GM23338 (cell line): ENCODE measurements at regions not wholly inside any gene's neighbourhood (a gene's known extent, or its start where the extent isn't known, plus 50 kb on each side); places are given as distances from the start of the nearest gene placed in this dataset.

ENCODE experiments used
- ATAC-seq: fragments of 200-7000 bp; cut with Tn5 transposase; 3 replicates; pipeline ENCODE4 v1.9.1; 2020
- DNase-seq: peaks from one replicate; pipeline ENCODE4 v3.0.0-alpha.2; 2015; ENCODE audit warnings: low spot score
- H2AFZ ChIP-seq: fragments of 200-600 bp; sonication (generic); 2 replicates; pipeline ENCODE4 v1.8.0; 2016; ENCODE audit warnings: antibody characterized with exemption, mild to moderate bottlenecking, moderate library complexity
- H3F3A ChIP-seq: fragments of 200-600 bp; sonication (generic); replicated peaks from 2 replicates; pipeline ENCODE4 v1.8.0; 2017; ENCODE audit warnings: antibody characterized with exemption, mixed run types, low read depth
- H3K27ac ChIP-seq: fragments of 200-600 bp; sonication (generic); 2 replicates; pipeline ENCODE4 v1.6.1; 2016; ENCODE audit warnings: low read depth
- H3K27me3 ChIP-seq: fragments of 200-600 bp; sonication (generic); 2 replicates; pipeline ENCODE4 v1.8.0; 2016; ENCODE audit warnings: mild to moderate bottlenecking, mixed run types, moderate library complexity; ENCODE audit not compliant: insufficient read depth
- H3K36me3 ChIP-seq: fragments of 200-600 bp; sonication (generic); 2 replicates; pipeline ENCODE4 v1.8.0; 2016; ENCODE audit warnings: mild to moderate bottlenecking; ENCODE audit not compliant: insufficient read depth
- H3K4me1 ChIP-seq: fragments of 200-600 bp; sonication (generic); 2 replicates; pipeline ENCODE4 v1.8.0; 2016; ENCODE audit warnings: mild to moderate bottlenecking, moderate library complexity; ENCODE audit not compliant: insufficient read depth
- H3K4me2 ChIP-seq: fragments of 200-600 bp; sonication (generic); 2 replicates; pipeline ENCODE4 v1.7.1; 2017; ENCODE audit warnings: mixed run types
- H3K4me3 ChIP-seq: fragments of 200-600 bp; sonication (generic); 2 replicates; pipeline ENCODE4 v1.6.1; 2016; ENCODE audit warnings: mixed run types
- H3K79me2 ChIP-seq: fragments of 200-600 bp; sonication (generic); replicated peaks from 2 replicates; pipeline ENCODE4 v1.8.0; 2017; ENCODE audit warnings: mild to moderate bottlenecking; ENCODE audit not compliant: insufficient read depth
- H3K9me2 ChIP-seq: fragments of 200-600 bp; sonication (generic); 2 replicates; pipeline ENCODE4 v1.8.0; 2017; ENCODE audit not compliant: insufficient read depth
- H4K20me1 ChIP-seq: fragments of 200-600 bp; sonication (generic); replicated peaks from 2 replicates; pipeline ENCODE4 v1.8.0; 2017; ENCODE audit warnings: mild to moderate bottlenecking; ENCODE audit not compliant: insufficient read depth
- H3K27ac Mint-ChIP-seq: 2 replicates; pipeline ENCODE4 v1.8.0; 2020; ENCODE audit warnings: inconsistent platforms, mild to moderate bottlenecking, moderate library complexity, mixed read lengths
- H3K27me3 Mint-ChIP-seq: 3 replicates; pipeline ENCODE4 v1.8.0; 2022; ENCODE audit warnings: low read depth, mild to moderate bottlenecking, moderate library complexity, mixed read lengths, inconsistent platforms; ENCODE audit not compliant: insufficient read depth, poor library complexity
- H3K36me3 Mint-ChIP-seq: 3 replicates; pipeline ENCODE4 v1.8.0; 2021; ENCODE audit warnings: low read depth, mild to moderate bottlenecking, inconsistent platforms, moderate library complexity, mixed read lengths
- H3K4me1 Mint-ChIP-seq: 3 replicates; pipeline ENCODE4 v1.8.0; 2020; ENCODE audit warnings: mild to moderate bottlenecking, inconsistent platforms, mixed read lengths
- H3K4me3 Mint-ChIP-seq: 3 replicates; pipeline ENCODE4 v1.8.0; 2021; ENCODE audit warnings: moderate library complexity, mild to moderate bottlenecking, inconsistent platforms, mixed read lengths
- H3K9me3 Mint-ChIP-seq: 3 replicates; pipeline ENCODE4 v1.8.0; 2020; ENCODE audit warnings: moderate library complexity, mild to moderate bottlenecking, inconsistent platforms, mixed read lengths
- JUNB ChIP-seq: IDR thresholded peaks from one replicate; pipeline ENCODE4 v1.6.1; 2016; ENCODE audit warnings: antibody characterized with exemption; ENCODE audit not compliant: unreplicated experiment
- NANOG ChIP-seq: IDR thresholded peaks from 2 replicates; pipeline ENCODE4 v1.6.1; 2016; ENCODE audit warnings: antibody characterized with exemption, borderline replicate concordance
- ZNF331 ChIP-seq: fragments of 250-450 bp; sonication (Bioruptor Pico); IDR thresholded peaks from 2 replicates; pipeline ENCODE4 v1.5.0; 2020; ENCODE audit warnings: low read depth, mild to moderate bottlenecking, moderate library complexity
- ZNF462 ChIP-seq: fragments of 250-450 bp; sonication (Bioruptor Pico); IDR thresholded peaks from 2 replicates; pipeline ENCODE4 v1.5.0; 2020; ENCODE audit warnings: mild to moderate bottlenecking, moderate library complexity
- TF ChIP-seq, protein P1 (sequence below): IDR thresholded peaks from one replicate; pipeline ENCODE4 v1.6.1; 2018; ENCODE audit warnings: antibody characterized with exemption; ENCODE audit not compliant: unreplicated experiment

DNA sequence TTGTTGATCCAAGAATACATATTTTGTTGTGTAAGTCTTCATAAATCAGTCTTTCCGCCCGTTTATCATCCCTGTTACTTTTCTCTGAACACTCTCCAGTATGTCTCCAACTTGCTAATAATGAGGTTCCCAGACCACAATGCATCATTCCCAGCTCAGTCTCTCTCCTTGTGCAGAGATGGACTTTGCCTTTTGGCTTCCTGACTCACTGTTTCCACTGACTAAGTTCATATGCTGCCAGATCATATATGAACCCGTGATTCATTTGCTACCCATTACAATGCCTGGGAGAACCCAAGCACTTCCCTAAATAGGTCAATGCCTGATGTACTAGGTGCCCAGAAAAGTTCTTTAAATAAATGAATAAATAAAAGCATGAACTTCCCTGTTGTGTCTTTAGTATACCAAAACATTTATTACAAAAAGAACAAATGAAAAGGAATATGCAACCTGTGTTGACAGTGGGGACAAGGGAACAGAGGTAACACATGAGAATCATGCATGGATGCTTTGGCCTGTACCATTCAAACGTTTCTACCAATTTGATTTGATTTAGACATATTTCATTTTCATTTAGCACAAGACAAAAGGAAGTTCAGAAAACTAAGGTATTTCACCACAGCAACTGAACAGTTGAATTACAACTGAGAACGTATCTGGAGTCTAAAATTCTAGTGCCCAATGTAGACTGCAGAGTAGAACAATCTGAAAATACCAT lies 215.4 kb upstream of the HNRNPA3 start:
- no peak overlapping the region for H3K27ac ChIP-seq

More for the DNA sequence above, 215.4 kb upstream of the HNRNPA3 start:
- H3K4me1 ChIP-seq = 0 out of 2 replicates have a peak, but pooled peaks cover 9% of the 10 kb centered on the region
- Mint-ChIP-seq H3K27ac (no peak overlapping the region), H3K9me3 (no peaks in the 10 kb centered on the region), H3K4me1 (peaks cover 14% of the 10 kb centered on the region; the same call in 2 of the 3 replicates), H3K36me3 (no peaks in the 10 kb centered on the region), H3K4me3 (no peak overlapping the region), H3K27me3 (no peaks in the 10 kb centered on the region)
- H2AFZ ChIP-seq = no peak overlapping the region
- DNase-seq (no peak), ATAC-seq (no peak)
- no peak overlapping the region for H3K4me2 ChIP-seq
- H3K27me3 ChIP-seq = no peaks in the 10 kb centered on the region
- H3K79me2 ChIP-seq = no peaks in the 10 kb centered on the region
- H3F3A ChIP-seq = no peaks in the 10 kb centered on the region
- peaks cover 9% of the 10 kb centered on the region for H3K9me2 ChIP-seq
- no peak for TF ChIP-seq ZNF462 (CRISPR knock-in tag)
- TF ChIP-seq, protein P1, sequence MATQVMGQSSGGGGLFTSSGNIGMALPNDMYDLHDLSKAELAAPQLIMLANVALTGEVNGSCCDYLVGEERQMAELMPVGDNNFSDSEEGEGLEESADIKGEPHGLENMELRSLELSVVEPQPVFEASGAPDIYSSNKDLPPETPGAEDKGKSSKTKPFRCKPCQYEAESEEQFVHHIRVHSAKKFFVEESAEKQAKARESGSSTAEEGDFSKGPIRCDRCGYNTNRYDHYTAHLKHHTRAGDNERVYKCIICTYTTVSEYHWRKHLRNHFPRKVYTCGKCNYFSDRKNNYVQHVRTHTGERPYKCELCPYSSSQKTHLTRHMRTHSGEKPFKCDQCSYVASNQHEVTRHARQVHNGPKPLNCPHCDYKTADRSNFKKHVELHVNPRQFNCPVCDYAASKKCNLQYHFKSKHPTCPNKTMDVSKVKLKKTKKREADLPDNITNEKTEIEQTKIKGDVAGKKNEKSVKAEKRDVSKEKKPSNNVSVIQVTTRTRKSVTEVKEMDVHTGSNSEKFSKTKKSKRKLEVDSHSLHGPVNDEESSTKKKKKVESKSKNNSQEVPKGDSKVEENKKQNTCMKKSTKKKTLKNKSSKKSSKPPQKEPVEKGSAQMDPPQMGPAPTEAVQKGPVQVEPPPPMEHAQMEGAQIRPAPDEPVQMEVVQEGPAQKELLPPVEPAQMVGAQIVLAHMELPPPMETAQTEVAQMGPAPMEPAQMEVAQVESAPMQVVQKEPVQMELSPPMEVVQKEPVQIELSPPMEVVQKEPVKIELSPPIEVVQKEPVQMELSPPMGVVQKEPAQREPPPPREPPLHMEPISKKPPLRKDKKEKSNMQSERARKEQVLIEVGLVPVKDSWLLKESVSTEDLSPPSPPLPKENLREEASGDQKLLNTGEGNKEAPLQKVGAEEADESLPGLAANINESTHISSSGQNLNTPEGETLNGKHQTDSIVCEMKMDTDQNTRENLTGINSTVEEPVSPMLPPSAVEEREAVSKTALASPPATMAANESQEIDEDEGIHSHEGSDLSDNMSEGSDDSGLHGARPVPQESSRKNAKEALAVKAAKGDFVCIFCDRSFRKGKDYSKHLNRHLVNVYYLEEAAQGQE = no peak
- no peak for TF ChIP-seq NANOG
- no peak for TF ChIP-seq JUNB
- no peak for TF ChIP-seq ZNF331
- no peaks in the 10 kb centered on the region for H4K20me1 ChIP-seq
- H3K36me3 ChIP-seq = no peaks in the 10 kb centered on the region
- H3K4me3 ChIP-seq = no peak overlapping the region
